ENCODE measurements at regions not wholly inside any gene's neighbourhood (a gene's known extent, or its start where the extent isn't known, plus 50 kb on each side); places are given as distances from the start of the nearest gene placed in this dataset.

- no peak for DNase-seq
Observed at GRCh38 chr2:81235601-81236000, 931.0 kb upstream of the LRRTM1 start.

GRCh38 chr2:81234711-81235110 is 930.2 kb upstream of the LRRTM1 start:
- DNase-seq = no peak

DNA sequence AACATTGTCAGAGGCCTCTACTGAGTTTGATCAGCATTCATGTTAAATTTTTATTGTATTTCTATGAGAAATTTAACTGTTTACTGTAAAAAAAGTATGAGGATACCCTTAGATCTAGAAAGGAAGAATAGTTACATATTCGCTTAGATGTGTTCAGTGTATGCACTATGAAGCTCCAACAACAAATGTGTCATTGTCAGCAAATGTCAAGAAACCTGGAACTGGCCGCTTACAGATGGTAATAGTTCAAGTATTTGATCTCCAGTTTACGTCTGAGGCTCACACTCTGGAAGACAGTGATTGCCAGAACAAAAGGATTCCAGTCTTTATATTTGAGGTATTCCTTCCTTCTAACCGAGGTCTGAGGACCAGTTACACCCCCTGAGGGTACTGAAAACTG is 921.2 kb upstream of the LRRTM1 start:
- no peak for DNase-seq

DNA sequence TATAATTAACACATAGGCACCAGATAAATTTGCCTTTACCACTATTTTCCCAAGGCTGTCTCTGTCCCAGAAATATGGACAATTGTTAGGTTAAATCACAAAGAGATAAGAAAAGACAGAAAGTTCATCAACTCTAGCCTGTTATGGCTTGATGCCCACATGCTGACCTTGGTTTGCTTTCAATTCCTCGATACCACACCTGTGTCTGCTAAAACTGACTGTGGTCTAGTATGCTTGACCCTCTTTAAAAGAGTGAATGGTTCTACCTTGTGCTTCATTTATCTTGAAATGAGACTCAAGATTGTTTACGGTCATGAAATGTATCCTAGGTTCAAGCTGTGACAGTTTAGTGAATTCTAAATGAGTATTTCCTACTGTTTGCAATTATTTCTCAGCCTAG is 909.0 kb upstream of the LRRTM1 start:
- no peak for DNase-seq

- no peak for DNase-seq
Observed at GRCh38 chr2:81206216-81206615, 901.7 kb upstream of the LRRTM1 start.

GRCh38 chr2:81196933-81197628 is 892.5 kb upstream of the LRRTM1 start:
- DNase-seq = no peak

DNA sequence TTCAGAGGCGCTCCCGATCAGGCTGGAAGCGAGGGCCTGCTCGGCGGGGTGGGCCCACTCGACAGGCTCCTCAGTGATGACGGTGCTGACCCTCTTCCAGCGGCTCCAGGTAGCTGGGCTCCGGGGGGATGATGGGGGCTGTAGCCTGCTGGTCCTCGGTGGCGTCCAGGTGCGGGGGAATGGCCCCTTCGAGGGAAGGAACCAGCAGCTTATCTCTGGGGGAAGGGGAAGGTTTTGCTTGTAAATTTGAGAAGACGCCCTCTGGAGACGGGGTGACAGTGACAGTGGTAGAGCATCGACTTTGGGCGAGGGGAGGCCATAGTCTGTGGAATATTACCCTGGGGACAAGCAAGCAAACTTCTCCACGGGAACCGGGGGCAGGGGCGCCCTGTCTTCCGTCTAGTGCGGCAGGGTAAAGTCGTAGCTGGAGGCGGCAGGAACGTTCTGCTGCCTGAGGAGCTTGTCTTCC is 891.9 kb upstream of the LRRTM1 start:
- no peak for DNase-seq

GRCh38 chr2:81195774-81196382 is 891.3 kb upstream of the LRRTM1 start:
- DNase-seq = no peak

DNA sequence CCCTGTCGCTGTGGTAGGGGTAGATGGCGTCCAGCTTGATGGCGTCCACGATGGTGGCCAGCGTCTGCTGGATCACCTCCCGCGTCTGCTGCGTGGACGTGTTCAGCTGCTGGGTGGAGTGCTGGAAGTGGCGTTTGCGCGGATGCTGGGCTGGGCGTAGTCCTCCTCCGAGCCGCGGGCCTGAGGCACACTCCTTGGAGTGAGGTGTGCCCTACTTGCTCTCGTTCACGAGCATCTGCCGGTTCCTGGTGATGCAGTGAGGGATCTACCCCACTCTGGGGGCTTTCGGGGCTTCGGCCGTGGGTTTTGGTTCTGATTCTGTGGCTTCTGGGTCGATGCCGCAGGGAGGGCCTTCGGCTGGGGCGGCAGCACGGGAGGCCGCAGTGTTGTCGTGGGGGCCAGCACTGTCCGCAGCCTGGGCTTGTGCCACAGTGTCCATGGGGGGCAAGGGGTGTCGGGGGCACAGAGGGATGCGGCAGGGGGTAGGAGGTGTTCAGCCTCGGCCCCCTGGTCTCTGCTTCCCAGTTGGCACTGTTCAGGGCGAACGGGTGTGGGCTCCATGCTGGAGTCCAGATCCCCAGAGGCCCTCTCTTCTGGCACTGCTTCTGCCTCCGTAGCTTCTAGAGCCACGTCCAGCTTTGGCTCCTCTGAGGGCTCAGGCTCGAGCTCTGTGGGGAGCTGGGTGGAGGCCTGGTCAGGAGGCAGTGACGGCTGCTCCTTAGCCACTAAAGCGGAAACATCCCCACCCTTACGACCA is 890.6 kb upstream of the LRRTM1 start:
- no peak for DNase-seq

- no peak for DNase-seq
Observed at GRCh38 chr2:81194581-81194980, 890.0 kb upstream of the LRRTM1 start.

GRCh38 chr2:81194176-81194575 is 889.6 kb upstream of the LRRTM1 start:
- DNase-seq = no peak

DNA sequence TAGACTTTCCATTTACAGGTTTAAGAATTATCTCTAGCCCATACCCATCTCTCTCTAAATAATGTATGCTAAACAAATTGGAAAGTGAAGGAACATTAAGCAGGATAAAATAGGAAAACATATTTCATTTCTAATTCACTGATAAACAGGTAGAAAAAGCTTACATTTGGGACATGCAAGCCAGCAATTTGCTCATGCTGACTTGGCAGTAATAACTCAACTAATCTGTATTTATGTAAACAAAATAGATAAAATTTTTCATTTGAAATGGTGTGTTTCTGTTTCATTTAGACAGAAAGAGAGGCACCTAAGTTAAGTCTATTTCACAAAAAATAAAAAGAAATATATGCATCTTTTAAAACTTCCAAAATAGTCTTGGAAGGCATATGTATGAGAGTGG is 877.3 kb upstream of the LRRTM1 start:
- DNase-seq = no peak

DNA sequence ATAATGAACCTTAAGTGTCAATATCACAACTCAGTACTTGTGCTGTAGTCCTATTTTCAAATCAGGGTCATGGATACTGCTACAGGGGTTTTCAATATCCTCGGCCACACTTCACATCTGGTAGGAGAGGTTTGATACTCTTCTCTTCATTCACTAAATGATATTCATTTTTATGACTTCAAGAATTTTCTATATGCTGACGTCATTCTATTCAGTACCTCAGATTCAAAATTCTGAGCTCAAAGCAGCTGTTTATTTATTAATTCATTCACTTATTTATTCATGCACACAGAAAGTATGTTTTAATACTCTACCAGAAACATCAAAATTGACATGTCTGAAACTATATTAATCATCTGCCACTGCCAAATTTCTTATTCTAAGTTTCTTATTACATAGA is 866.9 kb upstream of the LRRTM1 start:
- DNase-seq = no peak

GRCh38 chr2:81163583-81163982 is 859.0 kb upstream of the LRRTM1 start:
- no peak for DNase-seq

DNA sequence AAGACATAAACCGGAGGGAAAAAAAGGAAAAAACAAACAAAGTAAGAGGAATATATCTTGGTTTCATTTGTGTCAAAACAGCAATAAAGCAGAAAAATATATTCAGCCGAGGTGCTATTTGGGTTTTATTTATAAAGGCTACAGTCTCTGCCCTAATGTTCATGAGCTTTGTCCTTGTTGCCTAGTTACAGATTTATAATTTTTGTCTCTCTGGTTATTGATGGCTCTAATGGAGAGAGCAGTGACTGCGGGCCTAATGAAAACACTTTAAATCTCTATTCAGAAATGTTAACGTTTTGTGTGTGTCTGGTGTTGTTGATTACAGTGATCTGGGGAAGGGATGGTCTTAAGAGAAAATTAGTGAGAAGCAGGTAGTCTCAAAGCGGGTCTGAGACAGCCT is 854.0 kb upstream of the LRRTM1 start:
- DNase-seq = no peak

GRCh38 chr2:81148323-81148722 is 843.8 kb upstream of the LRRTM1 start:
- DNase-seq = no peak

DNA sequence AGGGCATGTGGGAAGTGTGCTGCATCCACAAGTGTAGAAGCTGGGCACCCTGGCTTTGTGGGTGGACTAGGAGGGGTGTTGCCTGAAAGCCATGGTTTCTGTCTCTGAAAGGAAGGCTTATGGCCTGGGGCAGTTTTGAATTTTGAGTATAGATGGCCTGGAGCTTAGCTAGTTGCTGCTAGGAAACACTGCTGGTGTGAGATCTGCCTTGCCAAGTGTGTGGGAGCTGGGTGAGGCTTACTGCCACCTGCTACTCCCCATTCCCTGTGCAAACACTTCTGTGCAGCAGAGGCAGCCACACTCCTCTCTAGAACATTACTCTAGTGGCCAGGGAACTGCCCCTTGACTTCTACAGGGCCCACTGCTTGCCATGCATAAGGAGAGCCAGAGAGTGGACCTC is 831.7 kb upstream of the LRRTM1 start:
- DNase-seq = no peak

- DNase-seq = no peak
Observed at GRCh38 chr2:81097361-81097760, 792.8 kb upstream of the LRRTM1 start.

GRCh38 chr2:81093031-81093430 is 788.5 kb upstream of the LRRTM1 start:
- no peak for DNase-seq

DNA sequence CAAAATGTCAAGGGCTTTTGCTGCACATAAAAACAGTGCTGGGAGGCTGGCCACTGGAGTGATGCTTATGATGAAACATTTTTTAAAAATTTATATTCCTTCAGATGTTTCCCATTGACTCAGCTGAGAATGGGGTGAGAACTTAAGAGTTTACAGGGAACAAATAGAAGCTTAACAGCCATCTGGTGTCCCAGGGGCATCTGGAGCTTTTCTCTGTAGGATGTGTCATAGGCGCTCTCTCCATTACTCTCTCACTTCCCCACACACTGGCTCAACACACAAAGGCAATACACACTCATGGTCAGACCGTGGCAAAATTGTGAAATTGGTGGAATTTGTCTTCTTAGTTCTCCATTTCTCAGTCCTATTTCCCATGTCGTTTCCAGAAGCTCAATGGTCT is 783.1 kb upstream of the LRRTM1 start:
- DNase-seq = no peak

- DNase-seq = no peak
Observed at GRCh38 chr2:81084101-81084500, 779.5 kb upstream of the LRRTM1 start.

DNA sequence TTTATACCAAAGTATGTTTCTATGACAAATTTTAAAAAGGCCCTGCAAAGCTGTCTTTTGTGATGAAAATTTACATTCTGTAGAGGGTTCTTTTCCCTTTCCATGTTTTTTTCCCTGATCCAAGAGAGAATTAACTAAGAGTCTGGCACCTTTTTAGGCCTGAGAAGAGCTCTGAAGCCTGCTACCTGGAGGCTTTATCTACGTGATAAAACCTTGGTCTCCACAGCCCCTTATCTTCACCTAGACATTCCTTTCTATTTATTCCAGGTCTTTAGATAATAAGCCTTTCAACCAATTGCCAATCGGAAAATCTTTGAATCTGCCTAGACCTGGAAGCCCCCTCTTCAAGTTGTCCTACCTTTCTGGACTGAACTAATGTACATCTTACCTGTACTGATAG is 774.1 kb upstream of the LRRTM1 start:
- DNase-seq = no peak

GRCh38 chr2:81078102-81078501 is 773.5 kb upstream of the LRRTM1 start:
- DNase-seq = no peak

DNA sequence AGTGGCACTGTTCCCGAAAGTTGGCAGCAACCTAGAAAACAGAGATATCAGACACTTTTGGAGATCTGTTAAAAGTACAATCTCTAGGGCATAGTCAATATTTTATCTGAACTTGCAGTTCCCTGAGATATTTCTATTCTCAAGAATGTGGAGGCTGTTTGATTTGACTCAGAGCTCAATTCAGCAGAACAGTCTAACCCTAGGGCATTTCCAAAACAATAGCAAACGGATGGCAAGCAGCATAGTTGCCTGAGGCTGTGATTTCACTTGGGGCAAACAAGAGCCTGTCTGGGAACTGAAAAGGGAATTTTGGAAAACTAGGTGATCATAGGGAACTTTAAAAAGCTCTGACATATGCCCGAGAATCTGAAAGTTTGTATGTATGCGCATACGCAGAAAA is 772.8 kb upstream of the LRRTM1 start:
- DNase-seq = no peak
